Endothelial cell of umbilical vein (primary cell): ENCODE measurements at regions not wholly inside any gene's neighbourhood (a gene's known extent, or its start where the extent isn't known, plus 50 kb on each side); places are given as distances from the start of the nearest gene placed in this dataset.

ENCODE experiments used
- BruUV-seq: library from RNA; stranded (reverse); fragments of 400-500 nt; replicated peaks from 2 replicates; lab custom pipeline; 2021; lab: Mats Ljungman, UMichigan
- CTCF ChIA-PET: fragments of 300-600, 350-600 bp; sonication (Branson Sonifier 250); formaldehyde crosslinking; loops from one replicate; lab custom pipeline; 2021; ENCODE audit warnings: antibody characterized with exemption, inconsistent platforms; lab: Charles Lee
- POLR2A ChIA-PET: fragments of 300-600, 350-600 bp; sonication (Branson Sonifier 250); formaldehyde crosslinking; loops from one replicate; lab custom pipeline; 2021; ENCODE audit warnings: antibody characterized with exemption, inconsistent platforms; lab: Charles Lee
- DNase-seq: peaks from one replicate; pipeline ENCODE4 v3.0.0-alpha.2; 2011; ENCODE audit warnings: low read depth, low spot score
- FAIRE-seq: peaks from 2 replicates; lab custom pipeline; 2011; peaks lifted over from hg19 to GRCh38; lab: Jason Lieb, UNC
- H2AFZ ChIP-seq: 2 replicates; pipeline ENCODE4 v1.6.0; 2012; ENCODE audit warnings: low read depth, low read length, control low read depth, inconsistent platforms
- H3K27ac ChIP-seq: 2 replicates; pipeline ENCODE4 v1.5.1; 2011; ENCODE audit warnings: low read depth, mild to moderate bottlenecking, control low read depth, low read length, moderate library complexity; ENCODE audit not compliant: insufficient read depth
- H3K27me3 ChIP-seq, 2 experiments: 2 replicates each; pipeline versions ENCODE4 v1.6.0 to v1.6.1; 2011; ENCODE audit warnings: low read length in 2 of 2, mixed read lengths in 1 of 2; ENCODE audit not compliant: control insufficient read depth in 2 of 2, insufficient read depth in 2 of 2
- H3K36me3 ChIP-seq, 2 experiments: 2 replicates in 1 of 2; 3 replicates in 1 of 2; pipeline ENCODE4 v1.5.1; 2011; ENCODE audit warnings: low read length in 2 of 2, mild to moderate bottlenecking in 1 of 2, moderate library complexity in 1 of 2; ENCODE audit not compliant: control insufficient read depth in 2 of 2, insufficient read depth in 2 of 2; ENCODE audit errors: extremely low read depth in 1 of 2
- H3K4me1 ChIP-seq: 3 replicates; pipeline ENCODE4 v1.5.1; 2011; ENCODE audit warnings: mild to moderate bottlenecking, low read length; ENCODE audit not compliant: control insufficient read depth, insufficient read depth; ENCODE audit errors: extremely low read depth
- H3K4me2 ChIP-seq: 2 replicates; pipeline ENCODE4 v1.6.1; 2011; ENCODE audit warnings: low read length, control low read depth, mixed read lengths; ENCODE audit not compliant: insufficient read depth
- H3K4me3 ChIP-seq, 3 experiments: fragments of 200-600 bp in 1 of 3; sonication (generic), shearing (Covaris generic) in 1 of 3; replicated peaks in 1 of 3; 2 replicates each; pipeline ENCODE4 v1.5.1; 2011 to 2016; ENCODE audit warnings: control low read depth in 3 of 3, low read length in 3 of 3, mild to moderate bottlenecking in 2 of 3, inconsistent platforms in 1 of 3, low read depth in 1 of 3, moderate library complexity in 1 of 3; ENCODE audit not compliant: insufficient read depth in 1 of 3
- H3K79me2 ChIP-seq: 2 replicates; pipeline ENCODE4 v1.6.0; 2012; ENCODE audit warnings: low read length, inconsistent platforms; ENCODE audit not compliant: control insufficient read depth, insufficient read depth
- H3K9ac ChIP-seq: replicated peaks from 2 replicates; pipeline ENCODE3; 2011; ENCODE audit warnings: low read length, control low read depth; ENCODE audit not compliant: insufficient read depth; ENCODE audit errors: extremely low read depth
- H3K9me1 ChIP-seq: replicated peaks from 3 replicates; pipeline ENCODE4 v1.6.0; 2011; ENCODE audit warnings: mild to moderate bottlenecking, low read length; ENCODE audit not compliant: control insufficient read depth, insufficient read depth; ENCODE audit errors: extremely low read depth
- H3K9me3 ChIP-seq: replicated peaks from 2 replicates; pipeline ENCODE4 v1.5.1; 2012; ENCODE audit warnings: low read length, inconsistent platforms; ENCODE audit not compliant: control insufficient read depth, insufficient read depth
- H4K20me1 ChIP-seq: replicated peaks from 2 replicates; pipeline ENCODE3; 2011; ENCODE audit warnings: mild to moderate bottlenecking, low read length; ENCODE audit not compliant: control insufficient read depth, insufficient read depth; ENCODE audit errors: extremely low read depth
- EZH2 ChIP-seq: IDR thresholded peaks from 2 replicates; pipeline ENCODE4 v1.6.1; 2012; ENCODE audit warnings: borderline replicate concordance, low read depth, mild to moderate bottlenecking, moderate library complexity, low read length, inconsistent platforms; ENCODE audit not compliant: severe bottlenecking
- FOS ChIP-seq: IDR thresholded peaks from 2 replicates; pipeline ENCODE4 v1.6.1; 2011; ENCODE audit warnings: mild to moderate bottlenecking, low read length, moderate library complexity, borderline replicate concordance; ENCODE audit not compliant: insufficient read depth
- GATA2 ChIP-seq: IDR thresholded peaks from 2 replicates; pipeline ENCODE4 v1.7.0; 2011; ENCODE audit warnings: low read depth, mild to moderate bottlenecking, moderate library complexity, mixed read lengths, low read length; ENCODE audit not compliant: insufficient read length, insufficient read depth
- JUN ChIP-seq: IDR thresholded peaks from 2 replicates; pipeline ENCODE4 v1.6.1; 2011; ENCODE audit warnings: borderline replicate concordance, low read depth; ENCODE audit not compliant: insufficient read length, insufficient read depth
- MYC ChIP-seq: IDR thresholded peaks from one replicate; pipeline ENCODE4 v1.6.1; 2011; ENCODE audit warnings: mild to moderate bottlenecking, low read depth, low read length
- POLR2A ChIP-seq: IDR thresholded peaks from 2 replicates; pipeline ENCODE4 v1.6.1; 2012; ENCODE audit warnings: low read depth, mild to moderate bottlenecking, control low read depth, low read length
- POLR2AphosphoS5 ChIP-seq: IDR thresholded peaks from 2 replicates; pipeline ENCODE4 v1.6.1; 2012; ENCODE audit warnings: low read depth, mild to moderate bottlenecking, control low read depth, low read length, moderate library complexity; ENCODE audit not compliant: insufficient read depth
- dilution Hi-C: fragments of 300-500 bp; cut with MboI; formaldehyde crosslinking; loops from one replicate; pipeline ENCODE4 v1.15.0; 2019; ENCODE audit warnings: low sequenced_read_pairs; ENCODE audit not compliant: extremely low pct_ligation_motif_present
- intact Hi-C: fragments of 100-400 bp; cut with micrococcal nuclease; formaldehyde crosslinking; loops from one replicate; pipeline ENCODE4 v1.10.0; 2022
- TF ChIP-seq, protein P1 (sequence below), 2 donors: IDR thresholded peaks; 1 replicate in 1 of 2; 2 replicates in 1 of 2; pipeline ENCODE4 v1.5.1; 2011; ENCODE audit warnings: low read length in 2 of 2, mild to moderate bottlenecking in 2 of 2, moderate library complexity in 2 of 2, control low read depth in 1 of 2, inconsistent platforms in 1 of 2, low read depth in 1 of 2; ENCODE audit not compliant: insufficient read depth in 1 of 2; ENCODE audit errors: extremely low read depth in 1 of 2

- no TSS peak for BruUV-seq
- intact Hi-C loops = no loop called here
- Histone ChIP-seq H3K36me3 (no peaks in the 10 kb centered on the region), H2AFZ (no peak overlapping the region), H3K9me3 (no peaks in the 10 kb centered on the region), H3K4me3 (no peak overlapping the region), H3K4me1 (no peaks in the 10 kb centered on the region), H3K9ac (no peak overlapping the region), H3K4me2 (no peak overlapping the region), H3K9me1 (no peaks in the 10 kb centered on the region), H4K20me1 (no peaks in the 10 kb centered on the region), H3K79me2 (no peaks in the 10 kb centered on the region), H3K27ac (no peak overlapping the region), H3K27me3 (no peaks in the 10 kb centered on the region)
- no peak for FAIRE-seq
- TF ChIP-seq POLR2A (no peak), FOS (no peak), MYC (no peak), EZH2 (no peak), POLR2AphosphoS5 (no peak), JUN (no peak)
- TF ChIP-seq, protein P1, sequence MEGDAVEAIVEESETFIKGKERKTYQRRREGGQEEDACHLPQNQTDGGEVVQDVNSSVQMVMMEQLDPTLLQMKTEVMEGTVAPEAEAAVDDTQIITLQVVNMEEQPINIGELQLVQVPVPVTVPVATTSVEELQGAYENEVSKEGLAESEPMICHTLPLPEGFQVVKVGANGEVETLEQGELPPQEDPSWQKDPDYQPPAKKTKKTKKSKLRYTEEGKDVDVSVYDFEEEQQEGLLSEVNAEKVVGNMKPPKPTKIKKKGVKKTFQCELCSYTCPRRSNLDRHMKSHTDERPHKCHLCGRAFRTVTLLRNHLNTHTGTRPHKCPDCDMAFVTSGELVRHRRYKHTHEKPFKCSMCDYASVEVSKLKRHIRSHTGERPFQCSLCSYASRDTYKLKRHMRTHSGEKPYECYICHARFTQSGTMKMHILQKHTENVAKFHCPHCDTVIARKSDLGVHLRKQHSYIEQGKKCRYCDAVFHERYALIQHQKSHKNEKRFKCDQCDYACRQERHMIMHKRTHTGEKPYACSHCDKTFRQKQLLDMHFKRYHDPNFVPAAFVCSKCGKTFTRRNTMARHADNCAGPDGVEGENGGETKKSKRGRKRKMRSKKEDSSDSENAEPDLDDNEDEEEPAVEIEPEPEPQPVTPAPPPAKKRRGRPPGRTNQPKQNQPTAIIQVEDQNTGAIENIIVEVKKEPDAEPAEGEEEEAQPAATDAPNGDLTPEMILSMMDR (IDR thresholded peaks at IDR 0.05; ENCODE audit: extremely low read depth in 1 of 2, insufficient read depth in 1 of 2, low read depth in 1 of 2, low read length in 2 of 2) = no peak
- dilution Hi-C loops = no loop called here
- no peak for DNase-seq
- ChIA-PET POLR2A (no interaction called here), CTCF (interaction anchor here (0.5 to 0.6 kb wide), 2 partner anchors 103 to 204 kb away, joined by 3 read pairs; no protein-coding TSS in a partner anchor)
These were observed 587.1 kb upstream of the KCND2 start for GRCh38 chr7:119685906-119686305.

GRCh38 chr7:119688831-119689230, 584.1 kb upstream of the KCND2 start:
- intact Hi-C loops (no loop called here), dilution Hi-C loops (no loop called here)
- Histone ChIP-seq H3K27me3 (no peaks in the 10 kb centered on the region), H3K79me2 (no peaks in the 10 kb centered on the region), H3K9me1 (no peaks in the 10 kb centered on the region), H3K4me3 (no peak overlapping the region), H3K9me3 (no peaks in the 10 kb centered on the region), H3K36me3 (no peaks in the 10 kb centered on the region), H3K27ac (no peak overlapping the region), H4K20me1 (no peaks in the 10 kb centered on the region), H3K9ac (no peak overlapping the region), H3K4me2 (no peak overlapping the region), H3K4me1 (no peaks in the 10 kb centered on the region), H2AFZ (no peak overlapping the region)
- CTCF ChIA-PET = interaction anchor here (1.3 kb wide), 1 partner anchor 247 kb away, joined by 4 read pairs; no protein-coding TSS in a partner anchor
- TF ChIP-seq JUN (no peak), GATA2 (no peak), EZH2 (no peak), MYC (no peak)
- TF ChIP-seq, protein P1 (IDR thresholded peaks at IDR 0.05; ENCODE audit: extremely low read depth in 1 of 2, insufficient read depth in 1 of 2, low read depth in 1 of 2, low read length in 2 of 2) = no peak
- FAIRE-seq (no peak), DNase-seq (no peak)
- POLR2A ChIA-PET = no interaction called here
- BruUV-seq = no TSS peak
